Caco-2 (cell line): ENCODE measurements at regions not wholly inside any gene's neighbourhood (a gene's known extent, or its start where the extent isn't known, plus 50 kb on each side); places are given as distances from the start of the nearest gene placed in this dataset.

ENCODE experiments used
- BruUV-seq: library from RNA; stranded (reverse); fragments of 400-500 nt; replicated peaks from 2 replicates; lab custom pipeline; 2021; lab: Mats Ljungman, UMichigan
- CTCF ChIA-PET: fragments of 300-600 bp; sonication (Branson Sonifier 250); formaldehyde crosslinking; loops from one replicate; lab custom pipeline; 2022; ENCODE audit warnings: antibody characterized with exemption; lab: Charles Lee
- POLR2A ChIA-PET: fragments of 300-600 bp; sonication (Branson Sonifier 250); formaldehyde crosslinking; loops from one replicate; lab custom pipeline; 2022; ENCODE audit warnings: antibody characterized with exemption; lab: Charles Lee
- DNase-seq, 2 experiments: peaks; one replicate each; pipeline versions ENCODE4 v3.0.0 to v3.0.0-alpha.2; 2020 to 2022
- H3K27me3 ChIP-seq: replicated peaks from 2 replicates; pipeline ENCODE4 v1.6.0; 2011; ENCODE audit warnings: low read length; ENCODE audit not compliant: control insufficient read depth, insufficient read depth
- H3K36me3 ChIP-seq: 2 replicates; pipeline ENCODE4 v1.5.1; 2011; ENCODE audit warnings: low read length; ENCODE audit not compliant: control insufficient read depth, insufficient read depth
- H3K4me1 ChIP-seq: fragments of 250-450 bp; sonication (Bioruptor Pico); 2 replicates; pipeline ENCODE4 v1.5.1; 2020; ENCODE audit warnings: mild to moderate bottlenecking
- H3K4me3 ChIP-seq: 2 replicates; pipeline ENCODE4 v1.5.1; 2011; ENCODE audit warnings: low read depth, mild to moderate bottlenecking, control low read depth, low read length
- H3K9me3 ChIP-seq: fragments of 250-450 bp; sonication (Bioruptor Pico); 2 replicates; pipeline ENCODE4 v1.5.1; 2020; ENCODE audit warnings: mild to moderate bottlenecking, moderate library complexity
- H3K27ac Mint-ChIP-seq: one replicate; pipeline ENCODE4 v1.8.0; 2022; ENCODE audit warnings: mixed read lengths; ENCODE audit not compliant: unreplicated experiment
- H3K27me3 Mint-ChIP-seq: one replicate; pipeline ENCODE4 v1.8.0; 2022; ENCODE audit warnings: mixed read lengths; ENCODE audit not compliant: insufficient read depth, unreplicated experiment
- H3K36me3 Mint-ChIP-seq: one replicate; pipeline ENCODE4 v1.8.0; 2022; ENCODE audit warnings: mild to moderate bottlenecking, mixed read lengths; ENCODE audit not compliant: insufficient read depth, unreplicated experiment
- H3K4me1 Mint-ChIP-seq: one replicate; pipeline ENCODE4 v1.8.0; 2022; ENCODE audit warnings: low read depth, mixed read lengths; ENCODE audit not compliant: unreplicated experiment
- H3K4me3 Mint-ChIP-seq: one replicate; pipeline ENCODE4 v1.8.0; 2022; ENCODE audit warnings: mild to moderate bottlenecking, moderate library complexity, mixed read lengths; ENCODE audit not compliant: unreplicated experiment
- H3K9me3 Mint-ChIP-seq: one replicate; pipeline ENCODE4 v1.8.0; 2022; ENCODE audit warnings: mixed read lengths; ENCODE audit not compliant: unreplicated experiment
- CTCF ChIP-seq, 2 experiments: fragments of 200-600 bp in 1 of 2; IDR thresholded peaks; 1 replicate in 1 of 2; 2 replicates in 1 of 2; pipeline versions ENCODE4 v1.5.1 to v1.8.0; 2011 to 2022; ENCODE audit warnings: antibody characterized with exemption in 1 of 2, control low read depth in 1 of 2, inconsistent platforms in 1 of 2, low read depth in 1 of 2, low read length in 1 of 2, mild to moderate bottlenecking in 1 of 2, moderate library complexity in 1 of 2; ENCODE audit not compliant: insufficient read depth in 1 of 2, severe bottlenecking in 1 of 2, unreplicated experiment in 1 of 2
- intact Hi-C: fragments of 100-400 bp; cut with micrococcal nuclease; formaldehyde crosslinking; loops from one replicate; pipeline ENCODE4 v1.10.0; 2022; ENCODE audit not compliant: unreplicated experiment

- H3K27me3 Mint-ChIP-seq, result no peaks in the 10 kb centered on the region
- no TSS peak for BruUV-seq
- POLR2A ChIA-PET, result no interaction called here
These were observed 66.8 kb upstream of the RAD23B start for GRCh38 chr9:107216329-107216728.

GRCh38 chr9:107218829-107219485 lies 64.1 kb upstream of the RAD23B start:
- H3K27ac Mint-ChIP-seq, result no peak overlapping the region
- CTCF ChIA-PET, result interaction anchor here (0.5 kb wide), 1 partner anchor 68 kb away, joined by 5 read pairs; no protein-coding TSS in a partner anchor

More at GRCh38 chr9:107216329-107216728, 66.8 kb upstream of the RAD23B start:
- CTCF ChIA-PET, result no interaction called here
- H3K27me3 ChIP-seq, result no peaks in the 10 kb centered on the region
- no peak for TF ChIP-seq CTCF (IDR thresholded peaks at IDR 0.05; ENCODE audit: insufficient read depth in 1 of 2, low read depth in 1 of 2, low read length in 1 of 2, severe bottlenecking in 1 of 2, unreplicated experiment in 1 of 2)
- H3K4me1 ChIP-seq, result peaks cover 12% of the 10 kb centered on the region
- no peaks in the 10 kb centered on the region for H3K36me3 Mint-ChIP-seq
- H3K9me3 Mint-ChIP-seq, result no peaks in the 10 kb centered on the region
- no peak overlapping the region for H3K27ac Mint-ChIP-seq
- DNase-seq, result no peak
- intact Hi-C loops, result no loop called here
- peaks cover 12% of the 10 kb centered on the region for H3K4me1 Mint-ChIP-seq
- no peak overlapping the region for H3K4me3 Mint-ChIP-seq
- no peaks in the 10 kb centered on the region for H3K36me3 ChIP-seq
- H3K4me3 ChIP-seq, result no peak overlapping the region
- no peaks in the 10 kb centered on the region for H3K9me3 ChIP-seq

GRCh38 chr9:107219486-107220077 lies 63.5 kb upstream of the RAD23B start:
- H3K9me3 ChIP-seq, result no peaks in the 10 kb centered on the region
- H3K9me3 Mint-ChIP-seq, result no peaks in the 10 kb centered on the region

More at GRCh38 chr9:107218829-107219485, 64.1 kb upstream of the RAD23B start:
- no peak for DNase-seq
- no peaks in the 10 kb centered on the region for H3K9me3 ChIP-seq
- Mint-ChIP-seq H3K4me1 (peaks cover 11% of the 10 kb centered on the region), H3K27me3 (no peaks in the 10 kb centered on the region), H3K9me3 (no peaks in the 10 kb centered on the region), H3K4me3 (no peak overlapping the region), H3K36me3 (no peaks in the 10 kb centered on the region)
- POLR2A ChIA-PET, result no interaction called here
- no peak for TF ChIP-seq CTCF (IDR thresholded peaks at IDR 0.05; ENCODE audit: insufficient read depth in 1 of 2, low read depth in 1 of 2, low read length in 1 of 2, severe bottlenecking in 1 of 2, unreplicated experiment in 1 of 2)
- intact Hi-C loops, result no loop called here
- BruUV-seq, result no TSS peak
- peaks cover 9% of the 10 kb centered on the region for H3K4me1 ChIP-seq
- H3K27me3 ChIP-seq, result no peaks in the 10 kb centered on the region
- H3K36me3 ChIP-seq, result no peaks in the 10 kb centered on the region
- no peak overlapping the region for H3K4me3 ChIP-seq

More at GRCh38 chr9:107219486-107220077, 63.5 kb upstream of the RAD23B start:
- TF ChIP-seq CTCF (IDR thresholded peaks at IDR 0.05; ENCODE audit: insufficient read depth in 1 of 2, low read depth in 1 of 2, low read length in 1 of 2, severe bottlenecking in 1 of 2, unreplicated experiment in 1 of 2), result no peak
- BruUV-seq, result no TSS peak
- DNase-seq, result no peak
- H3K27me3 ChIP-seq, result no peaks in the 10 kb centered on the region
- CTCF ChIA-PET, result no interaction called here
- H3K4me1 ChIP-seq, result peaks cover 9% of the 10 kb centered on the region; the same call in 1 of the 2 replicates
- Mint-ChIP-seq H3K27me3 (no peaks in the 10 kb centered on the region), H3K4me1 (peaks cover 11% of the 10 kb centered on the region), H3K36me3 (no peaks in the 10 kb centered on the region), H3K4me3 (no peak overlapping the region), H3K27ac (no peak overlapping the region)
- H3K36me3 ChIP-seq, result no peaks in the 10 kb centered on the region
- no peak overlapping the region for H3K4me3 ChIP-seq
- intact Hi-C loops, result no loop called here
- POLR2A ChIA-PET, result no interaction called here
